HepG2 (cell line): ENCODE measurements at regions not wholly inside any gene's neighbourhood (a gene's known extent, or its start where the extent isn't known, plus 50 kb on each side); places are given as distances from the start of the nearest gene placed in this dataset.

Source experiments
- ATAC-seq: fragments of 200-7000 bp; cut with Tn5 transposase; 3 replicates; pipeline ENCODE4 v1.9.1; 2020; ENCODE audit warnings: mild to moderate bottlenecking, moderate library complexity
- BruUV-seq: library from RNA; stranded (reverse); fragments of 400-500 nt; replicated peaks from 2 replicates; lab custom pipeline; 2021; lab: Mats Ljungman, UMichigan
- CTCF ChIA-PET: fragments of 300-600 bp; formaldehyde crosslinking; extraction: SDS; loops from one replicate; lab custom pipeline; 2021; ENCODE audit warnings: low total read pairs, inconsistent platforms, low intra/inter-chr PET ratio; lab: Yijun Ruan, JAX
- POLR2A ChIA-PET: fragments of 350-600 bp; sonication (Branson Sonifier 250); formaldehyde crosslinking; loops from one replicate; lab custom pipeline; 2020; ENCODE audit warnings: antibody characterized with exemption, inconsistent platforms; lab: Yijun Ruan, JAX
- DNase-seq: peaks from one replicate; pipeline ENCODE4 v3.0.0-alpha.2; 2015; ENCODE audit warnings: low spot score
- FAIRE-seq: peaks from 3 replicates; lab custom pipeline; 2011; peaks lifted over from hg19 to GRCh38; lab: Jason Lieb, UNC
- H2AFZ ChIP-seq: one replicate; pipeline ENCODE4 v1.6.1; 2011; ENCODE audit warnings: low read length, inconsistent platforms
- H3K27ac ChIP-seq: fragments of 300-600 bp; 3 replicates; pipeline ENCODE4 v1.8.0; 2011; ENCODE audit warnings: mixed run types, mild to moderate bottlenecking, mixed read lengths, low read length, inconsistent platforms; ENCODE audit not compliant: insufficient read depth; ENCODE audit errors: extremely low read length
- H3K27me3 ChIP-seq, 2 experiments: fragments of 200-600 bp in 1 of 2; 2 replicates in 1 of 2; 3 replicates in 1 of 2; pipeline versions ENCODE4 v1.6.0 to v1.8.0; 2011; ENCODE audit warnings: low read length in 2 of 2, mild to moderate bottlenecking in 2 of 2, moderate library complexity in 2 of 2, inconsistent platforms in 1 of 2; ENCODE audit not compliant: insufficient read depth in 2 of 2, control insufficient read depth in 1 of 2
- H3K36me3 ChIP-seq, 2 experiments: fragments of 200-600 bp in 1 of 2; replicated peaks in 1 of 2; 2 replicates in 1 of 2; 3 replicates in 1 of 2; pipeline versions ENCODE4 v1.5.1 to v1.8.0; 2011; ENCODE audit warnings: low read length in 2 of 2, inconsistent platforms in 1 of 2; ENCODE audit not compliant: insufficient read depth in 2 of 2, control insufficient read depth in 1 of 2
- H3K4me1 ChIP-seq: 2 replicates; pipeline ENCODE4 v1.5.1; 2012; ENCODE audit warnings: low read length, inconsistent platforms; ENCODE audit not compliant: insufficient read depth
- H3K4me2 ChIP-seq: 2 replicates; pipeline ENCODE4 v1.6.0; 2011; ENCODE audit warnings: low read depth, low read length, inconsistent platforms
- H3K4me3 ChIP-seq, 3 experiments: fragments of 200-600 bp in 1 of 3; sonication (generic), shearing (Covaris generic) in 1 of 3; replicated peaks in 1 of 3; 2 replicates each; pipeline ENCODE4 v1.5.1; 2011 to 2016; ENCODE audit warnings: low read length in 3 of 3, inconsistent platforms in 2 of 3, low read depth in 2 of 3, mild to moderate bottlenecking in 2 of 3, control low read depth in 1 of 3, mixed read lengths in 1 of 3; ENCODE audit not compliant: insufficient read depth in 1 of 3
- H3K79me2 ChIP-seq: one replicate; pipeline ENCODE4 v1.6.1; 2011; ENCODE audit warnings: low read length, inconsistent platforms; ENCODE audit not compliant: insufficient read depth
- H3K9ac ChIP-seq: 2 replicates; pipeline ENCODE4 v1.6.0; 2011; ENCODE audit warnings: mild to moderate bottlenecking, low read depth, low read length, inconsistent platforms; ENCODE audit not compliant: insufficient read depth
- H3K9me3 ChIP-seq: 2 replicates; pipeline ENCODE4 v1.5.1; 2012; ENCODE audit warnings: mild to moderate bottlenecking, low read length
- H4K20me1 ChIP-seq: 2 replicates; pipeline ENCODE4 v1.6.0; 2011; ENCODE audit warnings: inconsistent platforms, mild to moderate bottlenecking, low read length, moderate library complexity; ENCODE audit not compliant: insufficient read depth
- AHDC1 ChIP-seq: sonication (generic); formaldehyde crosslinking; IDR thresholded peaks from 2 replicates; pipeline ENCODE4 v1.5.1; 2020; ENCODE audit warnings: mild to moderate bottlenecking, missing genetic modification reagents, borderline replicate concordance
- FOXK2 ChIP-seq: fragments of 450-650 bp; IDR thresholded peaks from 2 replicates; pipeline ENCODE4 v1.6.1; 2016
- GATA4 ChIP-seq: sonication (generic); IDR thresholded peaks from 2 replicates; pipeline ENCODE4 v1.6.1; 2016; ENCODE audit warnings: antibody characterized with exemption, low read depth, borderline replicate concordance
- PAXIP1 ChIP-seq: sonication (generic); formaldehyde crosslinking; conservative IDR thresholded peaks from 2 replicates; pipeline ENCODE4 v1.4.0; 2020; ENCODE audit warnings: mild to moderate bottlenecking, missing genetic modification reagents, moderate library complexity
- ZHX2 ChIP-seq, 2 experiments: sonication (generic) in 1 of 2; formaldehyde crosslinking in 1 of 2; IDR thresholded peaks; 2 replicates each; pipeline versions ENCODE4 v1.6.1 to v1.9.0; 2014 to 2022; ENCODE audit warnings: antibody characterized with exemption in 1 of 2, borderline replicate concordance in 1 of 2, inconsistent platforms in 1 of 2, low read depth in 1 of 2, missing genetic modification reagents in 1 of 2
- ZNF512 ChIP-seq: sonication (generic); formaldehyde crosslinking; IDR thresholded peaks from 2 replicates; pipeline ENCODE4 v1.4.0; 2020; ENCODE audit warnings: mild to moderate bottlenecking, missing genetic modification reagents
- WGBS: methylation state at CpG from one replicate; pipeline ENCODE4 v1.1.6; 2017; ENCODE audit warnings: low lambda C conversion rate; 5-methylcytosine and 5-hydroxymethylcytosine counted together
- in situ Hi-C: cut with HindIII; loops from 2 replicates; pipeline ENCODE4 v1.10.0; 2017; ENCODE audit warnings: low pct_unique_long_range_greater_than_20kb; ENCODE audit not compliant: extremely low pct_ligation_motif_present
- intact Hi-C: fragments of 100-400 bp; cut with micrococcal nuclease; formaldehyde crosslinking; loops from one replicate; pipeline ENCODE4 v1.10.0; 2022; ENCODE audit not compliant: unreplicated experiment

GRCh38 chr1:68984289-68984688, 487.4 kb upstream of the DEPDC1 start:
- Histone ChIP-seq H3K9ac (no peak overlapping the region), H3K9me3 (peaks cover 87% of the 10 kb centered on the region), H3K79me2 (no peaks in the 10 kb centered on the region), H3K27ac (no peak overlapping the region), H2AFZ (no peak overlapping the region)
- no TSS peak for BruUV-seq
- intact Hi-C loops: no loop called here
- 0% methylated on average over 2 of the region's 2 CpGs for WGBS
- TF ChIP-seq PAXIP1 (CRISPR knock-in tag) (no peak), ZNF512 (no peak), GATA4 (no peak), FOXK2 (no peak), AHDC1 (CRISPR knock-in tag) (no peak), ZHX2 (IDR thresholded peaks at IDR 0.05; ENCODE audit: low read depth) (no peak), ZHX2 (CRISPR knock-in tag; IDR thresholded peaks at IDR 0.05; ENCODE audit: borderline replicate concordance) (no peak)
- TF ChIP-seq, all 625 proteins: peak for 0
- H4K20me1 ChIP-seq: no peaks in the 10 kb centered on the region
- ATAC-seq: no peak
- H3K4me2 ChIP-seq: no peak overlapping the region
- no peak for DNase-seq
- POLR2A ChIA-PET: no interaction called here
- no peaks in the 10 kb centered on the region for H3K4me1 ChIP-seq
- H3K4me3 ChIP-seq: no peak overlapping the region
- CTCF ChIA-PET: no interaction called here
- in situ Hi-C loops: no loop called here
- H3K27me3 ChIP-seq: no peaks in the 10 kb centered on the region
- H3K36me3 ChIP-seq: no peaks in the 10 kb centered on the region
- no peak for FAIRE-seq
